Mesenchymal stem cell (in vitro differentiated cells and primary cell): ENCODE measurements at regions not wholly inside any gene's neighbourhood (a gene's known extent, or its start where the extent isn't known, plus 50 kb on each side); places are given as distances from the start of the nearest gene placed in this dataset.

Experiments used
- DNase-seq: peaks from one replicate; pipeline ENCODE4 v3.0.0-alpha.2; 2013
- H2AFZ ChIP-seq: one replicate; pipeline ENCODE4 v1.6.1; 2013; ENCODE audit warnings: low read depth, mild to moderate bottlenecking, control low read depth, inconsistent platforms, low read length, moderate library complexity
- H2AK5ac ChIP-seq: 2 replicates; pipeline ENCODE4 v1.6.1; 2013; ENCODE audit warnings: low read length, moderate library complexity, mild to moderate bottlenecking, inconsistent platforms; ENCODE audit not compliant: severe bottlenecking
- H2BK120ac ChIP-seq: one replicate; pipeline ENCODE4 v1.6.1; 2013; ENCODE audit warnings: low read depth, mild to moderate bottlenecking, inconsistent platforms, low read length, moderate library complexity
- H2BK12ac ChIP-seq, 2 experiments: one replicate each; pipeline ENCODE4 v1.6.1; 2013; ENCODE audit warnings: inconsistent platforms in 2 of 2, low read length in 2 of 2, mild to moderate bottlenecking in 2 of 2, moderate library complexity in 2 of 2, control low read depth in 1 of 2
- H2BK15ac ChIP-seq: one replicate; pipeline ENCODE4 v1.6.1; 2013; ENCODE audit warnings: mild to moderate bottlenecking, low read depth, inconsistent platforms; ENCODE audit not compliant: poor library complexity, severe bottlenecking
- H2BK5ac ChIP-seq: 2 replicates; pipeline ENCODE4 v1.6.1; 2013; ENCODE audit warnings: low read depth, mild to moderate bottlenecking, low read length, control low read depth, inconsistent platforms; ENCODE audit not compliant: poor library complexity, severe bottlenecking
- H3K14ac ChIP-seq, 2 experiments: one replicate each; pipeline ENCODE4 v1.6.1; 2013; ENCODE audit warnings: inconsistent platforms in 2 of 2, low read length in 2 of 2, control low read depth in 1 of 2, mild to moderate bottlenecking in 1 of 2, moderate library complexity in 1 of 2
- H3K18ac ChIP-seq, 2 experiments: one replicate each; pipeline ENCODE4 v1.6.1; 2013; ENCODE audit warnings: inconsistent platforms in 2 of 2, low read length in 2 of 2, control low read depth in 1 of 2, low read depth in 1 of 2, mild to moderate bottlenecking in 1 of 2
- H3K23ac ChIP-seq, 2 experiments: one replicate each; pipeline ENCODE4 v1.6.1; 2013; ENCODE audit warnings: inconsistent platforms in 2 of 2, low read length in 2 of 2, mild to moderate bottlenecking in 2 of 2, moderate library complexity in 2 of 2, control low read depth in 1 of 2
- H3K27ac ChIP-seq: 2 replicates; pipeline ENCODE4 v1.5.1; 2013; ENCODE audit warnings: mild to moderate bottlenecking, moderate library complexity, low read length, control low read depth, inconsistent platforms; ENCODE audit not compliant: poor library complexity, severe bottlenecking
- H3K27me3 ChIP-seq, 2 experiments: 2 replicates each; pipeline versions ENCODE4 v1.6.1 to v1.7.0; 2013; ENCODE audit warnings: low read length in 2 of 2, mild to moderate bottlenecking in 2 of 2, moderate library complexity in 2 of 2, control low read depth in 1 of 2, inconsistent platforms in 1 of 2; ENCODE audit not compliant: control insufficient read depth in 1 of 2, insufficient read depth in 1 of 2
- H3K36me3 ChIP-seq, 2 experiments: 2 replicates each; pipeline versions ENCODE4 v1.6.1 to v1.7.0; 2013; ENCODE audit warnings: low read length in 2 of 2, control low read depth in 1 of 2, inconsistent platforms in 1 of 2, low read depth in 1 of 2, mild to moderate bottlenecking in 1 of 2; ENCODE audit not compliant: insufficient read depth in 2 of 2, control insufficient read depth in 1 of 2
- H3K4ac ChIP-seq, 2 experiments: one replicate each; pipeline ENCODE4 v1.6.1; 2013; ENCODE audit warnings: inconsistent platforms in 2 of 2, low read length in 2 of 2, mild to moderate bottlenecking in 2 of 2, moderate library complexity in 2 of 2, control low read depth in 1 of 2, low read depth in 1 of 2
- H3K4me1 ChIP-seq: 2 replicates; pipeline ENCODE4 v1.6.1; 2013; ENCODE audit warnings: low read depth, low read length, control low read depth; ENCODE audit not compliant: control insufficient read depth, insufficient read depth
- H3K4me2 ChIP-seq: 2 replicates; pipeline ENCODE4 v1.6.1; 2013; ENCODE audit warnings: low read length, mild to moderate bottlenecking, inconsistent platforms; ENCODE audit not compliant: poor library complexity, severe bottlenecking
- H3K4me3 ChIP-seq, 2 experiments: 2 replicates each; pipeline versions ENCODE4 v1.5.1 to v1.7.0; 2013; ENCODE audit warnings: low read length in 2 of 2, mild to moderate bottlenecking in 2 of 2, control low read depth in 1 of 2, low read depth in 1 of 2; ENCODE audit not compliant: insufficient read depth in 1 of 2
- H3K79me1 ChIP-seq: replicated peaks from 2 replicates; pipeline ENCODE4 v1.6.1; 2013; ENCODE audit warnings: mild to moderate bottlenecking, control low read depth, low read length, inconsistent platforms; ENCODE audit not compliant: poor library complexity, severe bottlenecking
- H3K9ac ChIP-seq: 2 replicates; pipeline ENCODE4 v1.7.0; 2013; ENCODE audit warnings: mild to moderate bottlenecking, low read length, moderate library complexity
- H3K9me3 ChIP-seq: 2 replicates; pipeline ENCODE4 v1.7.0; 2013; ENCODE audit warnings: mild to moderate bottlenecking, low read length; ENCODE audit not compliant: control insufficient read depth
- H4K8ac ChIP-seq: one replicate; pipeline ENCODE4 v1.6.1; 2013; ENCODE audit warnings: inconsistent platforms, mild to moderate bottlenecking, low read length, moderate library complexity
- H4K91ac ChIP-seq: one replicate; pipeline ENCODE4 v1.6.1; 2013; ENCODE audit warnings: mild to moderate bottlenecking, low read length, inconsistent platforms
- WGBS: methylation state at CpG from one replicate; pipeline ENCODE4 v1.1.7; 2013; ENCODE audit warnings: mixed read lengths; 5-methylcytosine and 5-hydroxymethylcytosine counted together

DNA sequence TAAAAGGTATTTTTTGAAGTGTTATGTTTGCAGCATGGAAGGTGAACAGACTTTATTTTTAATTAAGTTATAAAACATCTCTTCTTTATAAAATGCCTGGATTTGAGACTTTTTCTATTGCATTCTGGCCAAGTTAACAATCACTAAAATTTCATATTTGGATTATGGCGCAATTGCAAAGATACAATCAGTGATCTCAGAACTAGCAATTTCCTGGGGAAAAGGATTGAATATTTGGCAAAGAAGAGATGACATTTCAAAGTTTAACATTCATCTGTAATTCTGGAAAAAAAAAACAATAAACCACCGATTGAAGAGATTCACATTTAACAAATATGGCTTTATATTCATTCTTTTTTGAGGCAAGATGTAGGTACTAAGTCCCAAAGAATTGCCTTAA lies 378.0 kb downstream of the LRRC70 start:
- no peaks in the 10 kb centered on the region for H3K36me3 ChIP-seq

DNA sequence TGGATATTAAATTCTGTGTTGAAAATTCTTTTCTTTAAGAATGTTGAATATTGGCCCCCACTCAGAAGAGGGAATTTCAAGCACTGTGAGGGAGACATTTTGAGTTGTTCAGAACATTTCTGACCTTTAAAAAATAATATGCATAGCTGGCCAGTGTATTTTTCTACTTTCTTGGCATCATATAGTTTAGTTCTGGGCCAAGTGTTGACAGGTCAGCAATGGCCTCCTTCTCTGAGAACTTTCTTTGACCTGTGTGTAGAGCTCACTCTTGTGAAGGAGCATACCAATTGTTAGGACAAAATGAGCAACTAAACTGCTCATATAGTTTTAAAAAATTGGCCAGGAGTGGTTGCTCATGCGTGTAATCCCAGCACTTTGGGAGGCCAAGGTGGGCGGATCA lies 376.0 kb downstream of the LRRC70 start:
- H3K79me1 ChIP-seq, result no peaks in the 10 kb centered on the region
- H3K14ac ChIP-seq, result no peak overlapping the region
- H3K36me3 ChIP-seq, result no peaks in the 10 kb centered on the region
- no peaks in the 10 kb centered on the region for H3K27me3 ChIP-seq
- no peak for DNase-seq
- no peak overlapping the region for H2AFZ ChIP-seq
- no peak overlapping the region for H2BK120ac ChIP-seq
- H3K9me3 ChIP-seq, result no peaks in the 10 kb centered on the region
- no peak overlapping the region for H2BK5ac ChIP-seq
- H4K91ac ChIP-seq, result no peak overlapping the region
- no peak overlapping the region for H3K4me2 ChIP-seq
- WGBS, result 96% methylated on average over 2 of the region's 2 CpGs
- H4K8ac ChIP-seq, result no peak overlapping the region
- no peak overlapping the region for H3K4me3 ChIP-seq
- H2AK5ac ChIP-seq, result no peak overlapping the region
- no peak overlapping the region for H2BK15ac ChIP-seq
- no peak overlapping the region for H3K4ac ChIP-seq
- H2BK12ac ChIP-seq, result no peak overlapping the region
- H3K4me1 ChIP-seq, result no peaks in the 10 kb centered on the region
- no peak overlapping the region for H3K27ac ChIP-seq
- no peak overlapping the region for H3K9ac ChIP-seq
- no peak overlapping the region for H3K23ac ChIP-seq
- H3K18ac ChIP-seq, result no peak overlapping the region

More for the DNA sequence above, 378.0 kb downstream of the LRRC70 start:
- WGBS, result no CpG with 5 or more reads among the region's 2 CpGs
- Histone ChIP-seq H3K79me1 (no peaks in the 10 kb centered on the region), H4K91ac (no peak overlapping the region), H3K9ac (no peak overlapping the region), H2AK5ac (no peak overlapping the region), H2BK120ac (no peak overlapping the region), H3K23ac (no peak overlapping the region), H3K27ac (no peak overlapping the region), H3K14ac (no peak overlapping the region), H2AFZ (no peak overlapping the region), H3K9me3 (peaks cover 11% of the 10 kb centered on the region), H2BK12ac (no peak overlapping the region), H2BK15ac (no peak overlapping the region), H3K4ac (no peak overlapping the region), H3K18ac (no peak overlapping the region), H2BK5ac (no peak overlapping the region), H3K27me3 (no peaks in the 10 kb centered on the region), H3K4me3 (no peak overlapping the region), H4K8ac (no peak overlapping the region), H3K4me2 (no peak overlapping the region), H3K4me1 (no peaks in the 10 kb centered on the region)
- no peak for DNase-seq

DNA sequence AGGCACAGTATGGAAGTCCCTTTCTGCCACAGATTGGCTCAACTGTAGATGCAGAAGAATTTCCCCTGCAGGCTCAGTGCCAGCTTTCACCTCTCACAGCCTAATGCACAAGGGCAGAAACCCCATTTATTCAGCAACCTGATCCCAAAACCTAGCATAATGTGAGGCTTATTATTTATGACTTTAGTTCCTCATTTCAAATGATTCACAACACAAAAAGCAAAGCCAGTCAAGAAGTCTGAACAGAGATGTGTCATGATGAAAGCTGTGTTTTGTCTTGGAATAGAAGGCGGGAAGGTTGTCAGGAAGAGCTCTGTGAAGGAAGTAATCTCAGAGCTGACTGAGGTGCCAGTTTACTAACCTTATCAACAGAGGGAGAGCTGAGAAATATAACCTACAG lies 369.7 kb downstream of the LRRC70 start:
- Histone ChIP-seq H3K9me3 (no peaks in the 10 kb centered on the region), H3K4me1 (no peaks in the 10 kb centered on the region), H3K18ac (no peak overlapping the region), H2BK120ac (no peak overlapping the region), H2BK15ac (no peak overlapping the region), H3K23ac (no peak overlapping the region), H3K27me3 (no peaks in the 10 kb centered on the region), H3K27ac (no peak overlapping the region), H3K4me3 (no peak overlapping the region), H2AK5ac (no peak overlapping the region), H3K4ac (no peak overlapping the region), H3K4me2 (no peak overlapping the region), H3K36me3 (no peaks in the 10 kb centered on the region), H3K9ac (no peak overlapping the region), H2BK12ac (no peak overlapping the region), H2AFZ (no peak overlapping the region), H2BK5ac (no peak overlapping the region), H3K79me1 (no peaks in the 10 kb centered on the region), H4K8ac (no peak overlapping the region), H4K91ac (no peak overlapping the region), H3K14ac (no peak overlapping the region)
- DNase-seq, result no peak
- 74% methylated on average over 1 of the region's 1 CpG for WGBS

DNA sequence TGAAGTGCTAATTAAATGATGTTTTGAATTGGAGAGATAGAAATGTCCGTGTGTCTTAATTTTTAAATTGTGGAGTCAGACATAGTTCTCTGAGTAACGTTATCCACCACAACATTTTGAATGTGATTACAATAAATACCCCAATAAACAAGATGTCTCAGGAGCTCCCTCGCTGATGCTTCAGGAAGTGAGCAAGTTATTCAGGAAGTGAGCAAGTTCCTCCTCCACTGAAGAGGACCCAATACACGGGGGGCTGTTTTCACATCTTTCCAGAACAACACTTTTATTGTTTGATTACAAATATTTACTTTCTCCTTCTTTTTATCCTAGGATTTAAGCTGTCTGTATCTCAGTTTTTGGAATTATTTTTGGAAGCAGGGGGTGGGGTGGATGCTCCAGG lies 363.8 kb downstream of the LRRC70 start:
- WGBS, result 17% methylated on average over 2 of the region's 4 CpGs
- no peak overlapping the region for H4K91ac ChIP-seq
- peak overlapping the region; percentile 2 for H2AK5ac ChIP-seq

More for the DNA sequence above, 363.8 kb downstream of the LRRC70 start:
- no peaks in the 10 kb centered on the region for H3K36me3 ChIP-seq
- H3K9ac ChIP-seq, result no peak overlapping the region
- H3K9me3 ChIP-seq, result no peaks in the 10 kb centered on the region
- no peak overlapping the region for H3K23ac ChIP-seq
- H3K18ac ChIP-seq, result no peak overlapping the region
- no peak overlapping the region for H2BK15ac ChIP-seq
- no peak overlapping the region for H3K4me3 ChIP-seq
- no peak overlapping the region for H3K27ac ChIP-seq
- H3K4me1 ChIP-seq, result peaks cover 4% of the 10 kb centered on the region
- H2AFZ ChIP-seq, result no peak overlapping the region
- no peak for DNase-seq
- H3K27me3 ChIP-seq, result no peaks in the 10 kb centered on the region
- no peak overlapping the region for H2BK5ac ChIP-seq
- no peak overlapping the region for H4K8ac ChIP-seq
- no peak overlapping the region for H3K14ac ChIP-seq
- no peak overlapping the region for H2BK12ac ChIP-seq
- no peaks in the 10 kb centered on the region for H3K79me1 ChIP-seq
- H3K4me2 ChIP-seq, result no peak overlapping the region
- H3K4ac ChIP-seq, result no peak overlapping the region
- H2BK120ac ChIP-seq, result no peak overlapping the region
